ENCODE measurements at regions not wholly inside any gene's neighbourhood (a gene's known extent, or its start where the extent isn't known, plus 50 kb on each side); places are given as distances from the start of the nearest gene placed in this dataset.

DNA sequence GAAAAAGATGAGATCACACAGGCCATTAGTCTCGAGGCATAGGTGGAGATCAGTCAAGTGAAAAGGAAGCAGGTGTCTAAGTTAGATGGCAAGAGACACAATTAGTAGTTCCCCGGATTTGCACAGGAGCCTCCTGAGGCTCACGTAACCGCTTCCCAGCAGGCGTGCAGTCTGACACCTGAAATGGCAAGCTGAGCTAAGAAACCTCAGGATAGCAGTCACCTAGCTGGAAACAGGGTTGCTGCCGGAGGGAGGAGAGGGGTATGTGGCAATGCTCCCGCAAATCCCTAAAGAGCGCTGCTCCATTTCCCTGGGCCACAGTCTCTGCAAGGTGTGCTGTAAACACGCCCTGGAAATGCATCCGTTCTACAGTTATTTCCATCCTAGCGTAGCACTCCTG is 1151.0 kb downstream of the DIAPH3 start:
- Histone ChIP-seq H3K27ac (ENCODE audit: low read length) (no peak overlapping the region), H3F3A (ENCODE audit: insufficient read depth, low read length, poor library complexity, severe bottlenecking) (no peaks in the 10 kb centered on the region), H3K79me2 (replicated peaks; ENCODE audit: insufficient read depth, low read length) (no peaks in the 10 kb centered on the region), H3K9me2 (ENCODE audit: insufficient read depth, low read length) (no peaks in the 10 kb centered on the region), H3K4me2 (ENCODE audit: low read length) (no peak overlapping the region), H3K36me3 (ENCODE audit: insufficient read depth, low read length) (no peaks in the 10 kb centered on the region), H2AFZ (ENCODE audit: low read depth, low read length) (no peak overlapping the region), H3K4me3 (ENCODE audit: low read length) (no peak overlapping the region), H4K20me1 (ENCODE audit: insufficient read depth) (no peaks in the 10 kb centered on the region), H3K27me3 (ENCODE audit: insufficient read depth, low read depth, low read length) (no peaks in the 10 kb centered on the region), H3K9me3 (ENCODE audit: low read length) (no peaks in the 10 kb centered on the region), H3K9ac (ENCODE audit: low read length) (no peak overlapping the region)
- no peak for TF ChIP-seq RAD21 (conservative IDR thresholded peaks at IDR 0.05)
- TF ChIP-seq, protein P1, sequence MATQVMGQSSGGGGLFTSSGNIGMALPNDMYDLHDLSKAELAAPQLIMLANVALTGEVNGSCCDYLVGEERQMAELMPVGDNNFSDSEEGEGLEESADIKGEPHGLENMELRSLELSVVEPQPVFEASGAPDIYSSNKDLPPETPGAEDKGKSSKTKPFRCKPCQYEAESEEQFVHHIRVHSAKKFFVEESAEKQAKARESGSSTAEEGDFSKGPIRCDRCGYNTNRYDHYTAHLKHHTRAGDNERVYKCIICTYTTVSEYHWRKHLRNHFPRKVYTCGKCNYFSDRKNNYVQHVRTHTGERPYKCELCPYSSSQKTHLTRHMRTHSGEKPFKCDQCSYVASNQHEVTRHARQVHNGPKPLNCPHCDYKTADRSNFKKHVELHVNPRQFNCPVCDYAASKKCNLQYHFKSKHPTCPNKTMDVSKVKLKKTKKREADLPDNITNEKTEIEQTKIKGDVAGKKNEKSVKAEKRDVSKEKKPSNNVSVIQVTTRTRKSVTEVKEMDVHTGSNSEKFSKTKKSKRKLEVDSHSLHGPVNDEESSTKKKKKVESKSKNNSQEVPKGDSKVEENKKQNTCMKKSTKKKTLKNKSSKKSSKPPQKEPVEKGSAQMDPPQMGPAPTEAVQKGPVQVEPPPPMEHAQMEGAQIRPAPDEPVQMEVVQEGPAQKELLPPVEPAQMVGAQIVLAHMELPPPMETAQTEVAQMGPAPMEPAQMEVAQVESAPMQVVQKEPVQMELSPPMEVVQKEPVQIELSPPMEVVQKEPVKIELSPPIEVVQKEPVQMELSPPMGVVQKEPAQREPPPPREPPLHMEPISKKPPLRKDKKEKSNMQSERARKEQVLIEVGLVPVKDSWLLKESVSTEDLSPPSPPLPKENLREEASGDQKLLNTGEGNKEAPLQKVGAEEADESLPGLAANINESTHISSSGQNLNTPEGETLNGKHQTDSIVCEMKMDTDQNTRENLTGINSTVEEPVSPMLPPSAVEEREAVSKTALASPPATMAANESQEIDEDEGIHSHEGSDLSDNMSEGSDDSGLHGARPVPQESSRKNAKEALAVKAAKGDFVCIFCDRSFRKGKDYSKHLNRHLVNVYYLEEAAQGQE (IDR thresholded peaks at IDR 0.05; ENCODE audit: borderline replicate concordance): peak; percentile 47

- no peaks in the 10 kb centered on the region for H3K9me2 ChIP-seq (ENCODE audit: insufficient read depth, low read length)
- H2AFZ ChIP-seq (ENCODE audit: low read depth, low read length): no peak overlapping the region
- no peak overlapping the region for H3K9ac ChIP-seq (ENCODE audit: low read length)
- H4K20me1 ChIP-seq (ENCODE audit: insufficient read depth): no peaks in the 10 kb centered on the region
- no peak for TF ChIP-seq CTCF (IDR thresholded peaks at IDR 0.05; ENCODE audit: poor library complexity, severe bottlenecking)
- TF ChIP-seq, protein P1 (IDR thresholded peaks at IDR 0.05; ENCODE audit: borderline replicate concordance): no peak
- no peak for TF ChIP-seq SMC3 (conservative IDR thresholded peaks at IDR 0.05; ENCODE audit: poor library complexity)
- TF ChIP-seq RAD21 (conservative IDR thresholded peaks at IDR 0.05): no peak
- TF ChIP-seq EZH2 (IDR thresholded peaks at IDR 0.05; ENCODE audit: borderline replicate concordance, insufficient read depth, low read length, poor library complexity, severe bottlenecking): no peak
- TF ChIP-seq MXI1 (conservative IDR thresholded peaks at IDR 0.05; ENCODE audit: poor library complexity, severe bottlenecking): no peak
- TF ChIP-seq EP300 (conservative IDR thresholded peaks at IDR 0.05; ENCODE audit: poor library complexity, severe bottlenecking): no peak
- TF ChIP-seq TAF1 (IDR thresholded peaks at IDR 0.05; ENCODE audit: low read depth): no peak
- TF ChIP-seq POLR2AphosphoS5 (IDR thresholded peaks at IDR 0.05): no peak
- H3K4me3 ChIP-seq (ENCODE audit: low read length): no peak overlapping the region
- no peak overlapping the region for H3K27ac ChIP-seq (ENCODE audit: low read length)
- no peaks in the 10 kb centered on the region for H3K36me3 ChIP-seq (ENCODE audit: insufficient read depth, low read length)
- no peaks in the 10 kb centered on the region for H3K9me3 ChIP-seq (ENCODE audit: low read length)
- no peaks in the 10 kb centered on the region for H3K79me2 ChIP-seq (replicated peaks; ENCODE audit: insufficient read depth, low read length)
- H3K27me3 ChIP-seq (ENCODE audit: insufficient read depth, low read depth, low read length): no peaks in the 10 kb centered on the region
- no peak overlapping the region for H3K4me2 ChIP-seq (ENCODE audit: low read length)
- H3F3A ChIP-seq (ENCODE audit: insufficient read depth, low read length, poor library complexity, severe bottlenecking): no peaks in the 10 kb centered on the region
These were observed 1147.5 kb downstream of the DIAPH3 start for GRCh38 chr13:59016250-59016649.
